ENCODE measurements at regions not wholly inside any gene's neighbourhood (a gene's known extent, or its start where the extent isn't known, plus 50 kb on each side); places are given as distances from the start of the nearest gene placed in this dataset.

- Histone ChIP-seq H3K27me3 (ENCODE audit: insufficient read depth, low read length) (no peaks in the 10 kb centered on the region), H3K9me3 (ENCODE audit: low read depth, low read length) (peaks cover 2% of the 10 kb centered on the region), H4K20me1 (ENCODE audit: insufficient read depth, low read length) (no peaks in the 10 kb centered on the region), H3K79me2 (ENCODE audit: insufficient read depth, low read length) (no peaks in the 10 kb centered on the region), H2AFZ (ENCODE audit: low read length) (no peak overlapping the region), H3K4me2 (ENCODE audit: insufficient read depth, low read length) (no peak overlapping the region), H3K36me3 (ENCODE audit: insufficient read depth, low read length) (no peaks in the 10 kb centered on the region), H3K4me1 (ENCODE audit: insufficient read depth, low read length) (no peaks in the 10 kb centered on the region), H3K4me3 (ENCODE audit: insufficient read depth, low read length) (no peak overlapping the region), H3K27ac (ENCODE audit: low read depth, low read length) (no peak overlapping the region)
- TF ChIP-seq CTCF (IDR thresholded peaks at IDR 0.05; ENCODE audit: extremely low read depth, low read depth, low read length) = no peak
- no peak for DNase-seq (ENCODE audit: insufficient read length, low spot score, missing footprints)
Measured at GRCh38 chr6:101199441-101199840, 194.1 kb upstream of the GRIK2 start.

- Histone ChIP-seq H3K27me3 (ENCODE audit: insufficient read depth, low read length) (no peaks in the 10 kb centered on the region), H3K79me2 (ENCODE audit: insufficient read depth, low read length) (no peaks in the 10 kb centered on the region), H3K4me1 (ENCODE audit: insufficient read depth, low read length) (no peaks in the 10 kb centered on the region), H3K9me3 (ENCODE audit: low read depth, low read length) (peaks cover 4% of the 10 kb centered on the region), H3K4me3 (ENCODE audit: insufficient read depth, low read length) (no peak overlapping the region), H4K20me1 (ENCODE audit: insufficient read depth, low read length) (no peaks in the 10 kb centered on the region), H3K27ac (ENCODE audit: low read depth, low read length) (no peak overlapping the region), H3K36me3 (ENCODE audit: insufficient read depth, low read length) (no peaks in the 10 kb centered on the region), H3K4me2 (ENCODE audit: insufficient read depth, low read length) (no peak overlapping the region), H2AFZ (ENCODE audit: low read length) (no peak overlapping the region)
- DNase-seq (ENCODE audit: insufficient read length, low spot score, missing footprints) = no peak
- TF ChIP-seq CTCF (IDR thresholded peaks at IDR 0.05; ENCODE audit: extremely low read depth, low read depth, low read length) = no peak
Measured at GRCh38 chr6:101202867-101203374, 190.6 kb upstream of the GRIK2 start.

- Histone ChIP-seq H2AFZ (ENCODE audit: low read length) (no peak overlapping the region), H3K79me2 (ENCODE audit: insufficient read depth, low read length) (no peaks in the 10 kb centered on the region), H3K4me3 (ENCODE audit: insufficient read depth, low read length) (no peak overlapping the region), H3K36me3 (ENCODE audit: insufficient read depth, low read length) (no peaks in the 10 kb centered on the region), H3K27me3 (ENCODE audit: insufficient read depth, low read length) (no peaks in the 10 kb centered on the region), H3K27ac (ENCODE audit: low read depth, low read length) (no peak overlapping the region), H3K4me1 (ENCODE audit: insufficient read depth, low read length) (no peaks in the 10 kb centered on the region), H4K20me1 (ENCODE audit: insufficient read depth, low read length) (no peaks in the 10 kb centered on the region), H3K4me2 (ENCODE audit: insufficient read depth, low read length) (no peak overlapping the region), H3K9me3 (ENCODE audit: low read depth, low read length) (peaks cover 4% of the 10 kb centered on the region)
- no peak for TF ChIP-seq CTCF (IDR thresholded peaks at IDR 0.05; ENCODE audit: extremely low read depth, low read depth, low read length)
- DNase-seq (ENCODE audit: insufficient read length, low spot score, missing footprints) = no peak
Measured at GRCh38 chr6:101203664-101204063, 189.8 kb upstream of the GRIK2 start.

GRCh38 chr6:101208152-101208551 lies 185.4 kb upstream of the GRIK2 start:
- H3K4me2 ChIP-seq (ENCODE audit: insufficient read depth, low read length) = no peak overlapping the region
- H3K27ac ChIP-seq (ENCODE audit: low read depth, low read length) = no peak overlapping the region
- H2AFZ ChIP-seq (ENCODE audit: low read length) = no peak overlapping the region
- no peak for TF ChIP-seq CTCF (IDR thresholded peaks at IDR 0.05; ENCODE audit: extremely low read depth, low read depth, low read length)
- no peak overlapping the region for H3K4me3 ChIP-seq (ENCODE audit: insufficient read depth, low read length)
- no peaks in the 10 kb centered on the region for H3K27me3 ChIP-seq (ENCODE audit: insufficient read depth, low read length)
- H3K9me3 ChIP-seq (ENCODE audit: low read depth, low read length) = peaks cover 2% of the 10 kb centered on the region
- H3K4me1 ChIP-seq (ENCODE audit: insufficient read depth, low read length) = no peaks in the 10 kb centered on the region
- H3K79me2 ChIP-seq (ENCODE audit: insufficient read depth, low read length) = no peaks in the 10 kb centered on the region
- H3K36me3 ChIP-seq (ENCODE audit: insufficient read depth, low read length) = no peaks in the 10 kb centered on the region
- DNase-seq (ENCODE audit: insufficient read length, low spot score, missing footprints) = no peak
- H4K20me1 ChIP-seq (ENCODE audit: insufficient read depth, low read length) = no peaks in the 10 kb centered on the region
